Neural cell (in vitro differentiated cells): ENCODE measurements at regions not wholly inside any gene's neighbourhood (a gene's known extent, or its start where the extent isn't known, plus 50 kb on each side); places are given as distances from the start of the nearest gene placed in this dataset.

Source experiments
- H2AFZ ChIP-seq: fragments of 200-600, 300-800 bp; sonication (generic), shearing (Covaris generic); 2 replicates; pipeline ENCODE4 v1.6.0; 2014; ENCODE audit warnings: low read depth, mild to moderate bottlenecking, antibody characterized with exemption, low read length, moderate library complexity
- H3F3A ChIP-seq: fragments of 200-600 bp; shearing (Covaris generic); 2 replicates; pipeline ENCODE4 v1.6.1; 2016; ENCODE audit warnings: mild to moderate bottlenecking, moderate library complexity, mixed read lengths, antibody characterized with exemption, low read length; ENCODE audit not compliant: insufficient read depth, poor library complexity, severe bottlenecking
- H3K27ac ChIP-seq: fragments of 200-600, 300-800 bp; sonication (generic), shearing (Covaris generic); 2 replicates; pipeline ENCODE4 v1.5.1; 2014; ENCODE audit warnings: mild to moderate bottlenecking, low read length, moderate library complexity
- H3K27me3 ChIP-seq: fragments of 300-800, 200-600 bp; sonication (generic), shearing (Covaris generic); 2 replicates; pipeline ENCODE4 v1.6.0; 2014; ENCODE audit warnings: mild to moderate bottlenecking, low read depth, low read length, moderate library complexity; ENCODE audit not compliant: insufficient read depth
- H3K36me3 ChIP-seq: fragments of 300-800, 200-600 bp; sonication (generic), shearing (Covaris generic); 2 replicates; pipeline ENCODE4 v1.5.1; 2014; ENCODE audit warnings: mild to moderate bottlenecking, antibody characterized with exemption, low read length, moderate library complexity; ENCODE audit not compliant: insufficient read depth
- H3K4me2 ChIP-seq: fragments of 300-800, 200-600 bp; sonication (generic), shearing (Covaris generic); 2 replicates; pipeline ENCODE4 v1.6.0; 2014; ENCODE audit warnings: mild to moderate bottlenecking, low read length
- H3K4me3 ChIP-seq: fragments of 300-800, 200-600 bp; sonication (generic), shearing (Covaris generic); 2 replicates; pipeline ENCODE4 v1.5.1; 2014; ENCODE audit warnings: mild to moderate bottlenecking, low read length, moderate library complexity
- H3K79me2 ChIP-seq: fragments of 200-600 bp; shearing (Covaris generic); replicated peaks from 2 replicates; pipeline ENCODE4 v1.6.0; 2014; ENCODE audit warnings: mild to moderate bottlenecking, low read length, moderate library complexity; ENCODE audit not compliant: insufficient read depth
- H3K9ac ChIP-seq: fragments of 300-800, 200-600 bp; sonication (generic), shearing (Covaris generic); 2 replicates; pipeline ENCODE4 v1.6.1; 2016; ENCODE audit warnings: mild to moderate bottlenecking, low read length, mixed read lengths
- H3K9me2 ChIP-seq: fragments of 200-600 bp; shearing (Covaris generic); 2 replicates; pipeline ENCODE4 v1.6.1; 2016; ENCODE audit warnings: mild to moderate bottlenecking, low read length, mixed read lengths; ENCODE audit not compliant: insufficient read depth
- H3K9me3 ChIP-seq: fragments of 200-600, 300-800 bp; sonication (generic), shearing (Covaris generic); 2 replicates; pipeline ENCODE4 v1.6.1; 2016; ENCODE audit warnings: mild to moderate bottlenecking, mixed run types, low read length, moderate library complexity, mixed read lengths
- H4K20me1 ChIP-seq: fragments of 200-600 bp; shearing (Covaris generic); 2 replicates; pipeline ENCODE4 v1.6.1; 2016; ENCODE audit warnings: mild to moderate bottlenecking, mixed run types; ENCODE audit not compliant: insufficient read depth
- CTCF ChIP-seq: fragments of 450-650 bp; IDR thresholded peaks from 2 replicates; pipeline ENCODE4 v1.5.1; 2014; ENCODE audit warnings: antibody characterized with exemption, mild to moderate bottlenecking, moderate library complexity; ENCODE audit not compliant: poor library complexity, severe bottlenecking
- EP300 ChIP-seq: fragments of 450-650 bp; conservative IDR thresholded peaks from 2 replicates; pipeline ENCODE4 v1.6.1; 2014; ENCODE audit warnings: antibody characterized with exemption, mild to moderate bottlenecking, moderate library complexity; ENCODE audit not compliant: poor library complexity, severe bottlenecking
- EZH2 ChIP-seq: fragments of 200-600, 300-800 bp; shearing (Covaris generic), sonication (generic); IDR thresholded peaks from 2 replicates; pipeline ENCODE4 v1.6.1; 2014; ENCODE audit warnings: antibody characterized with exemption, low read length, borderline replicate concordance, mild to moderate bottlenecking; ENCODE audit not compliant: insufficient read depth, poor library complexity, severe bottlenecking
- MXI1 ChIP-seq: fragments of 450-650 bp; conservative IDR thresholded peaks from 2 replicates; pipeline ENCODE4 v1.6.1; 2014; ENCODE audit warnings: antibody characterized with exemption, mild to moderate bottlenecking; ENCODE audit not compliant: poor library complexity, severe bottlenecking
- POLR2AphosphoS5 ChIP-seq: IDR thresholded peaks from 2 replicates; pipeline ENCODE4 v1.6.1; 2012
- RAD21 ChIP-seq: fragments of 450-650 bp; conservative IDR thresholded peaks from 2 replicates; pipeline ENCODE4 v1.6.1; 2014; ENCODE audit warnings: antibody characterized with exemption, mild to moderate bottlenecking, moderate library complexity
- REST ChIP-seq: IDR thresholded peaks from 2 replicates; pipeline ENCODE4 v1.6.1; 2012; ENCODE audit warnings: borderline replicate concordance
- SMC3 ChIP-seq: fragments of 450-650 bp; conservative IDR thresholded peaks from 2 replicates; pipeline ENCODE4 v1.6.1; 2014; ENCODE audit warnings: antibody characterized with exemption, mild to moderate bottlenecking, moderate library complexity; ENCODE audit not compliant: poor library complexity
- TAF1 ChIP-seq: IDR thresholded peaks from 2 replicates; pipeline ENCODE4 v1.6.1; 2012; ENCODE audit warnings: low read depth

- Histone ChIP-seq H3K36me3 (no peaks in the 10 kb centered on the region), H3K4me3 (no peak overlapping the region)
Observed at GRCh38 chr3:4904811-4905695, 74.2 kb upstream of the BHLHE40 start.

GRCh38 chr3:4906107-4906621 lies 73.1 kb upstream of the BHLHE40 start:
- Histone ChIP-seq H3K36me3 (no peaks in the 10 kb centered on the region), H3F3A (no peaks in the 10 kb centered on the region), H2AFZ (no peak overlapping the region), H3K4me2 (no peak overlapping the region), H4K20me1 (no peaks in the 10 kb centered on the region), H3K79me2 (no peaks in the 10 kb centered on the region), H3K4me3 (no peak overlapping the region), H3K27ac (no peak overlapping the region), H3K27me3 (no peaks in the 10 kb centered on the region), H3K9me2 (no peaks in the 10 kb centered on the region), H3K9me3 (no peaks in the 10 kb centered on the region), H3K9ac (no peak overlapping the region)
- TF ChIP-seq POLR2AphosphoS5 (no peak), REST (no peak), CTCF (no peak), SMC3 (no peak), EZH2 (no peak), TAF1 (no peak), RAD21 (no peak)

More at GRCh38 chr3:4904811-4905695, 74.2 kb upstream of the BHLHE40 start:
- H3K9ac ChIP-seq: no peak overlapping the region
- no peak for TF ChIP-seq CTCF
- TF ChIP-seq SMC3: no peak
- TF ChIP-seq POLR2AphosphoS5: no peak
- no peak for TF ChIP-seq RAD21
- TF ChIP-seq MXI1: no peak
- no peak for TF ChIP-seq EZH2
- TF ChIP-seq TAF1: no peak
- no peak for TF ChIP-seq EP300
- H2AFZ ChIP-seq: no peak overlapping the region
- H3K27ac ChIP-seq: no peak overlapping the region
- no peaks in the 10 kb centered on the region for H3K9me2 ChIP-seq
- H4K20me1 ChIP-seq: no peaks in the 10 kb centered on the region
- H3K4me2 ChIP-seq: no peak overlapping the region
- H3K27me3 ChIP-seq: no peaks in the 10 kb centered on the region
- no peaks in the 10 kb centered on the region for H3K9me3 ChIP-seq
- H3F3A ChIP-seq: no peaks in the 10 kb centered on the region
- no peaks in the 10 kb centered on the region for H3K79me2 ChIP-seq
